IMR-90 (cell line): ENCODE measurements at regions not wholly inside any gene's neighbourhood (a gene's known extent, or its start where the extent isn't known, plus 50 kb on each side); places are given as distances from the start of the nearest gene placed in this dataset.

ENCODE experiments used
- ATAC-seq: fragments of 200-7000 bp; cut with Tn5 transposase; 2 replicates; pipeline ENCODE4 v1.9.1; 2020; ENCODE audit warnings: low read depth, mild to moderate bottlenecking, moderate library complexity
- BruUV-seq: library from RNA; stranded (reverse); fragments of 400-500 nt; replicated peaks from 2 replicates; lab custom pipeline; 2021; lab: Mats Ljungman, UMichigan
- CTCF ChIA-PET: fragments of 300-600 bp; formaldehyde crosslinking; extraction: SDS; loops from one replicate; lab custom pipeline; 2021; ENCODE audit warnings: antibody characterized with exemption; lab: Yijun Ruan, JAX
- POLR2A ChIA-PET: fragments of 300-600 bp; sonication (Branson Sonifier 250); formaldehyde crosslinking; loops from one replicate; lab custom pipeline; 2022; ENCODE audit warnings: antibody characterized with exemption; ENCODE audit not compliant: unreplicated experiment; lab: Charles Lee
- DNase-seq: peaks from one replicate; pipeline ENCODE4 v3.0.0; 2013
- H2AFZ ChIP-seq: replicated peaks from 2 replicates; pipeline ENCODE3; 2013; ENCODE audit warnings: low read length, mild to moderate bottlenecking; ENCODE audit not compliant: poor library complexity
- H2AK5ac ChIP-seq: 2 replicates; pipeline ENCODE4 v1.6.1; 2013; ENCODE audit warnings: low read depth, low read length, inconsistent platforms
- H2AK9ac ChIP-seq: replicated peaks from 2 replicates; pipeline ENCODE3; 2013; ENCODE audit warnings: mild to moderate bottlenecking, low read depth, low read length, moderate library complexity; ENCODE audit not compliant: poor library complexity
- H2BK120ac ChIP-seq: 2 replicates; pipeline ENCODE4 v1.6.1; 2013; ENCODE audit warnings: low read depth, low read length, inconsistent platforms
- H2BK15ac ChIP-seq: 3 replicates; pipeline ENCODE4 v1.6.1; 2013; ENCODE audit warnings: low read depth, low read length, inconsistent platforms
- H2BK20ac ChIP-seq: 2 replicates; pipeline ENCODE4 v1.6.1; 2013; ENCODE audit warnings: low read depth, mild to moderate bottlenecking, inconsistent platforms, low read length, moderate library complexity
- H2BK5ac ChIP-seq: 2 replicates; pipeline ENCODE4 v1.6.1; 2013; ENCODE audit warnings: mild to moderate bottlenecking, low read depth, low read length, inconsistent platforms; ENCODE audit not compliant: poor library complexity, severe bottlenecking
- H3K14ac ChIP-seq: replicated peaks from 2 replicates; pipeline ENCODE4 v1.6.1; 2013; ENCODE audit warnings: low read depth, low read length, inconsistent platforms
- H3K18ac ChIP-seq: 2 replicates; pipeline ENCODE4 v1.6.1; 2013; ENCODE audit warnings: low read depth, low read length, control low read depth
- H3K23ac ChIP-seq: 2 replicates; pipeline ENCODE4 v1.6.1; 2013; ENCODE audit warnings: low read depth, low read length, inconsistent platforms
- H3K27ac ChIP-seq: 2 replicates; pipeline ENCODE4 v1.5.1; 2013; ENCODE audit warnings: mild to moderate bottlenecking, control low read depth, low read length; ENCODE audit not compliant: insufficient read depth
- H3K27me3 ChIP-seq: 2 replicates; pipeline ENCODE4 v1.6.1; 2013; ENCODE audit warnings: low read length; ENCODE audit not compliant: control insufficient read depth, insufficient read depth
- H3K36me3 ChIP-seq: 2 replicates; pipeline ENCODE4 v1.6.1; 2013; ENCODE audit warnings: low read length, mixed read lengths; ENCODE audit not compliant: control insufficient read depth, insufficient read depth
- H3K4ac ChIP-seq: 2 replicates; pipeline ENCODE4 v1.6.1; 2013; ENCODE audit warnings: low read depth, low read length, inconsistent platforms
- H3K4me1 ChIP-seq: 2 replicates; pipeline ENCODE4 v1.6.1; 2013; ENCODE audit warnings: low read length, mixed read lengths; ENCODE audit not compliant: control insufficient read depth, insufficient read depth
- H3K4me2 ChIP-seq: 2 replicates; pipeline ENCODE4 v1.6.1; 2013; ENCODE audit warnings: low read depth, mild to moderate bottlenecking, control low read depth, low read length, moderate library complexity
- H3K4me3 ChIP-seq: 2 replicates; pipeline ENCODE4 v1.5.1; 2013; ENCODE audit warnings: low read depth, mild to moderate bottlenecking, control low read depth, low read length, moderate library complexity; ENCODE audit not compliant: insufficient read depth
- H3K56ac ChIP-seq: 2 replicates; pipeline ENCODE4 v1.6.1; 2013; ENCODE audit warnings: low read length, inconsistent platforms; ENCODE audit not compliant: insufficient read depth; ENCODE audit errors: extremely low read depth
- H3K79me1 ChIP-seq, 2 experiments: 2 replicates each; pipeline ENCODE4 v1.6.1; 2013; ENCODE audit warnings: low read length in 2 of 2, inconsistent platforms in 1 of 2, low read depth in 1 of 2
- H3K9ac ChIP-seq: 2 replicates; pipeline ENCODE4 v1.6.1; 2013; ENCODE audit warnings: low read depth, low read length, control low read depth
- H3K9me1 ChIP-seq: 2 replicates; pipeline ENCODE4 v1.6.1; 2013; ENCODE audit warnings: low read length, inconsistent platforms; ENCODE audit not compliant: insufficient read depth
- H3K9me3 ChIP-seq: 2 replicates; pipeline ENCODE4 v1.6.1; 2013; ENCODE audit warnings: low read length; ENCODE audit not compliant: control insufficient read depth, insufficient read depth
- H4K20me1 ChIP-seq: 2 replicates; pipeline ENCODE4 v1.6.1; 2013; ENCODE audit warnings: low read length, inconsistent platforms; ENCODE audit not compliant: insufficient read depth
- H4K5ac ChIP-seq: 2 replicates; pipeline ENCODE4 v1.6.1; 2013; ENCODE audit warnings: mild to moderate bottlenecking, low read depth, low read length, control low read depth
- H4K8ac ChIP-seq, 2 experiments: 2 replicates each; pipeline ENCODE4 v1.6.1; 2013; ENCODE audit warnings: low read depth in 2 of 2, low read length in 2 of 2, control low read depth in 1 of 2, inconsistent platforms in 1 of 2
- H4K91ac ChIP-seq: 2 replicates; pipeline ENCODE4 v1.6.1; 2013; ENCODE audit warnings: low read depth, low read length, inconsistent platforms; ENCODE audit not compliant: insufficient read depth
- BHLHE40 ChIP-seq: fragments of 150-350 bp; IDR thresholded peaks from 2 replicates; pipeline ENCODE4 v1.6.1; 2016; ENCODE audit warnings: mild to moderate bottlenecking, low read depth, low read length
- CEBPB ChIP-seq: IDR thresholded peaks from 2 replicates; pipeline ENCODE4 v1.6.1; 2012; ENCODE audit warnings: low read depth, low read length, improper control_type of control experiment
- CHD1 ChIP-seq: IDR thresholded peaks from 2 replicates; pipeline ENCODE4 v1.6.1; 2012; ENCODE audit warnings: low read depth, low read length, improper control_type of control experiment
- CTCF ChIP-seq: conservative IDR thresholded peaks from 2 replicates; pipeline ENCODE4 v1.5.1; 2012; ENCODE audit warnings: mild to moderate bottlenecking, low read depth, low read length, improper control_type of control experiment
- ELK1 ChIP-seq: fragments of 150-350 bp; IDR thresholded peaks from 2 replicates; pipeline ENCODE4 v1.6.1; 2016; ENCODE audit warnings: low read depth, mild to moderate bottlenecking, low read length, moderate library complexity, borderline replicate concordance
- FOS ChIP-seq: fragments of 150-350 bp; IDR thresholded peaks from 2 replicates; pipeline ENCODE4 v1.6.1; 2016; ENCODE audit warnings: low read depth, low read length
- MAFK ChIP-seq: IDR thresholded peaks from 2 replicates; pipeline ENCODE4 v1.6.1; 2012; ENCODE audit warnings: low read depth, low read length, improper control_type of control experiment
- MAZ ChIP-seq: IDR thresholded peaks from 2 replicates; pipeline ENCODE4 v1.6.1; 2012; ENCODE audit warnings: low read depth, mild to moderate bottlenecking, low read length, improper control_type of control experiment, moderate library complexity, borderline replicate concordance
- MXI1 ChIP-seq: IDR thresholded peaks from 2 replicates; pipeline ENCODE4 v1.6.1; 2012; ENCODE audit warnings: low read depth, mild to moderate bottlenecking, low read length, moderate library complexity, borderline replicate concordance
- NFE2L2 ChIP-seq: fragments of 150-350 bp; IDR thresholded peaks from 2 replicates; pipeline ENCODE4 v1.6.1; 2016; ENCODE audit warnings: low read depth, mild to moderate bottlenecking, low read length
- POLR2A ChIP-seq: IDR thresholded peaks from 2 replicates; pipeline ENCODE4 v1.6.1; 2012; ENCODE audit warnings: mild to moderate bottlenecking, low read depth, low read length
- RAD21 ChIP-seq: IDR thresholded peaks from 2 replicates; pipeline ENCODE4 v1.6.1; 2012; ENCODE audit warnings: low read length, improper control_type of control experiment
- RCOR1 ChIP-seq: IDR thresholded peaks from 2 replicates; pipeline ENCODE4 v1.6.1; 2012; ENCODE audit warnings: mild to moderate bottlenecking, low read length, improper control_type of control experiment; ENCODE audit not compliant: insufficient replicate concordance
- RFX5 ChIP-seq: IDR thresholded peaks from 2 replicates; pipeline ENCODE4 v1.8.0; 2012; ENCODE audit warnings: low read depth, mild to moderate bottlenecking, low read length, moderate library complexity
- SMC3 ChIP-seq: fragments of 150-350 bp; IDR thresholded peaks from 2 replicates; pipeline ENCODE4 v1.6.1; 2016; ENCODE audit warnings: low read depth, mild to moderate bottlenecking, antibody characterized with exemption, low read length, moderate library complexity
- USF2 ChIP-seq: fragments of 150-350 bp; IDR thresholded peaks from 2 replicates; pipeline ENCODE4 v1.6.1; 2017; ENCODE audit warnings: mild to moderate bottlenecking, antibody characterized with exemption, low read length, low read depth
- WGBS, 2 experiments: methylation state at CpG; one replicate each; pipeline versions ENCODE4 v1.1.5 to v1.1.7; 2013; ENCODE audit warnings: missing lambda C conversion rate in 2 of 2; ENCODE audit not compliant: insufficient read length in 1 of 2; ENCODE audit errors: extremely low coverage in 2 of 2; 5-methylcytosine and 5-hydroxymethylcytosine counted together
- dilution Hi-C: fragments of 300-500 bp; cut with HindIII; formaldehyde crosslinking; loops from one replicate; pipeline ENCODE4 v1.14.3; 2018; ENCODE audit warnings: low sequenced_read_pairs; ENCODE audit not compliant: unreplicated experiment
- in situ Hi-C: fragments of 300-500 bp; cut with MboI; formaldehyde crosslinking; loops from 3 replicates; pipeline ENCODE4 v1.14.3; 2019; ENCODE audit warnings: low sequenced_read_pairs, inconsistent platforms, mixed read lengths
- intact Hi-C: fragments of 100-400 bp; cut with micrococcal nuclease; formaldehyde crosslinking; loops from 2 replicates; pipeline ENCODE4 v1.10.0; 2022

GRCh38 chr10:131692686-131693334, 208.0 kb upstream of the PPP2R2D start:
- H3K23ac ChIP-seq, result no peak overlapping the region
- no peak overlapping the region for H3K18ac ChIP-seq
- H2BK5ac ChIP-seq, result no peak overlapping the region
- WGBS, 2 experiments, result 4% methylated on average over 5 of the region's 11 CpGs; no CpG with 5 or more reads in 1 of the 2 experiments
- in situ Hi-C loops, result no loop called here
- no peak overlapping the region for H3K14ac ChIP-seq
- H3K4me1 ChIP-seq, result no peaks in the 10 kb centered on the region
- H3K9ac ChIP-seq, result no peak overlapping the region
- ChIA-PET CTCF (no interaction called here), POLR2A (no interaction called here)
- dilution Hi-C loops, result no loop called here
- no peak overlapping the region for H2AFZ ChIP-seq
- H2BK20ac ChIP-seq, result no peak overlapping the region
- H2BK120ac ChIP-seq, result no peak overlapping the region
- H3K4me3 ChIP-seq, result no peak overlapping the region
- H2AK9ac ChIP-seq, result no peak overlapping the region
- H3K4me2 ChIP-seq, result no peak overlapping the region
- no peak overlapping the region for H3K27ac ChIP-seq
- intact Hi-C loops, result no loop called here
- H3K56ac ChIP-seq, result no peak overlapping the region
- no TSS peak for BruUV-seq
- H3K9me1 ChIP-seq, result no peaks in the 10 kb centered on the region
- ATAC-seq, result no peak
- no peaks in the 10 kb centered on the region for H3K36me3 ChIP-seq
- no peaks in the 10 kb centered on the region for H3K27me3 ChIP-seq
- no peak overlapping the region for H4K5ac ChIP-seq
- no peaks in the 10 kb centered on the region for H4K20me1 ChIP-seq
- no peak overlapping the region for H2BK15ac ChIP-seq
- no peak overlapping the region for H2AK5ac ChIP-seq
- H3K4ac ChIP-seq, result no peak overlapping the region
- TF ChIP-seq NFE2L2, result no peak
- no peak for TF ChIP-seq SMC3
- no peak for TF ChIP-seq ELK1
- TF ChIP-seq MAFK, result no peak
- TF ChIP-seq CTCF, result no peak
- no peak for TF ChIP-seq RFX5
- no peak for TF ChIP-seq MXI1
- no peak for TF ChIP-seq POLR2A
- TF ChIP-seq CHD1, result no peak
- no peak for TF ChIP-seq USF2
- no peak for TF ChIP-seq MAZ
- TF ChIP-seq RCOR1, result no peak
- no peak for TF ChIP-seq BHLHE40
- TF ChIP-seq RAD21, result no peak
- TF ChIP-seq CEBPB, result no peak
- TF ChIP-seq FOS, result no peak
- H3K9me3 ChIP-seq, result peaks cover 63% of the 10 kb centered on the region
- no peak for DNase-seq
- no peaks in the 10 kb centered on the region for H3K79me1 ChIP-seq
- no peak overlapping the region for H4K8ac ChIP-seq
- H4K91ac ChIP-seq, result no peak overlapping the region
